Colonic mucosa (tissue), 4 donors: ENCODE measurements at regions not wholly inside any gene's neighbourhood (a gene's known extent, or its start where the extent isn't known, plus 50 kb on each side); places are given as distances from the start of the nearest gene placed in this dataset.
"Not testable (repeated sequence)": the region's sequence is repeated elsewhere in the genome, so short reads cannot be mapped to it uniquely, and the experiment has no call there.

Source experiments
- DNase-seq: peaks from one replicate; pipeline ENCODE4 v3.0.0-alpha.2; 2020
- H3K27ac ChIP-seq: fragments of 200-600 bp; one replicate; pipeline ENCODE4 v1.8.0; 2021
- H3K27me3 ChIP-seq: fragments of 200-600 bp; one replicate; pipeline ENCODE4 v1.8.0; 2021
- H3K36me3 ChIP-seq: fragments of 200-600 bp; one replicate; pipeline ENCODE4 v1.8.0; 2021
- H3K4me1 ChIP-seq: fragments of 200-600 bp; one replicate; pipeline ENCODE4 v1.8.0; 2021; ENCODE audit warnings: mild to moderate bottlenecking
- H3K4me3 ChIP-seq: fragments of 200-600 bp; one replicate; pipeline ENCODE4 v1.8.0; 2021
- H3K9ac ChIP-seq, 2 donors: one replicate each; pipeline ENCODE4 v1.7.0; 2013; ENCODE audit warnings: control low read depth in 2 of 2, low read depth in 2 of 2, low read length in 2 of 2
- H3K9me3 ChIP-seq: fragments of 200-600 bp; one replicate; pipeline ENCODE4 v1.8.0; 2021
- intact Hi-C: fragments of 100-400 bp; cut with DNase I; formaldehyde crosslinking; loops from one replicate; pipeline ENCODE4 v1.14.1; 2022
- TF ChIP-seq, protein P1 (sequence below): fragments of 200-600 bp; IDR thresholded peaks from one replicate; pipeline ENCODE4 v1.8.0; 2022; ENCODE audit warnings: antibody characterized with exemption, mild to moderate bottlenecking
- donor health status: healthy.
- donor health status: DM: no; HTN: no; CAD: no.
- donor health status: DM: no; HTN: no; CAD: no.

DNA sequence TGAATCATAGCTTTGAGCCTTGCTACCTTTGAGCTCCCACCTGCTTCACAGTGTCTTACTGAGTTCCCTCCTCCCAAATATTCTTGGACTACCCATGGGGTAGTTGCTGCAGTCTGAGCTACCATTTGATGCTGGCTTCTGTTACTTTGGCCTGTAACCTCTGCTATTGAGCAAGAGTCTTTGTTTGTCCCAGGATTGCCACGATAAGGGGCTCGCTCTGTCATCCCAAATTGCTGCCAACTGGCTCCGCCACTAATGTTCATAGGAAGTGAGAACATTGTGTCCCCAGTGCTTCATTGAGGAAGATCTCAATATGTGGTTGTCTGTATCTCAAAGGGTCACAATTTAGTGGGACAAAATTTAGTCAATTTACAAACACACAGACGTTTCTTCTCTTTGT, 103.8 kb downstream of the TRIM43 start:
- Histone ChIP-seq H3K27ac (no peak overlapping the region), H3K4me1 (no peaks in the 10 kb centered on the region), H3K9me3 (no peaks in the 10 kb centered on the region), H3K36me3 (no peaks in the 10 kb centered on the region), H3K9ac (no peak overlapping the region), H3K4me3 (no peak overlapping the region), H3K27me3 (no peaks in the 10 kb centered on the region)
- intact Hi-C loops = no loop called here
- TF ChIP-seq, protein P1, sequence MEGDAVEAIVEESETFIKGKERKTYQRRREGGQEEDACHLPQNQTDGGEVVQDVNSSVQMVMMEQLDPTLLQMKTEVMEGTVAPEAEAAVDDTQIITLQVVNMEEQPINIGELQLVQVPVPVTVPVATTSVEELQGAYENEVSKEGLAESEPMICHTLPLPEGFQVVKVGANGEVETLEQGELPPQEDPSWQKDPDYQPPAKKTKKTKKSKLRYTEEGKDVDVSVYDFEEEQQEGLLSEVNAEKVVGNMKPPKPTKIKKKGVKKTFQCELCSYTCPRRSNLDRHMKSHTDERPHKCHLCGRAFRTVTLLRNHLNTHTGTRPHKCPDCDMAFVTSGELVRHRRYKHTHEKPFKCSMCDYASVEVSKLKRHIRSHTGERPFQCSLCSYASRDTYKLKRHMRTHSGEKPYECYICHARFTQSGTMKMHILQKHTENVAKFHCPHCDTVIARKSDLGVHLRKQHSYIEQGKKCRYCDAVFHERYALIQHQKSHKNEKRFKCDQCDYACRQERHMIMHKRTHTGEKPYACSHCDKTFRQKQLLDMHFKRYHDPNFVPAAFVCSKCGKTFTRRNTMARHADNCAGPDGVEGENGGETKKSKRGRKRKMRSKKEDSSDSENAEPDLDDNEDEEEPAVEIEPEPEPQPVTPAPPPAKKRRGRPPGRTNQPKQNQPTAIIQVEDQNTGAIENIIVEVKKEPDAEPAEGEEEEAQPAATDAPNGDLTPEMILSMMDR = no peak
- DNase-seq = no peak

DNA sequence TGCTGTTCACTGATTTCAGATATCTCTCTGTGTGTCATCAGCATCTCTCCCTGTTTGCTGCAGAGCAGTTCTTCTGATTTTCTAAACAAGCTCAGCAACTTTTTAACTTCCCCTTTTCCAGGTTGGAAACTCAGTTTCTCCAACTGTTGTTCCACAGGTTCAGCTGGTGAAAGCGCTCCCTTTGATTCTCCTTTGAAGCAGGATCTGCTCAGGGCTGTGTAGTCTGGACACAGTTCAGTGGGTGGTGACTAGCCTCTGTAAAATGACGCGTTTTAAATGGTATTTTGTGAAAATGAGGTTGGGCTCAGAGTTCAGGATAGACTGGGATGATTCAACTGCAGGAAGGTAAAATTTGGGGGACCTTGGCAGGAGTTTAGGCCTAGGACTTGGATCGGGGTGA, 106.3 kb downstream of the TRIM43 start:
- H3K4me1 ChIP-seq = no peaks in the 10 kb centered on the region
- no peaks in the 10 kb centered on the region for H3K27me3 ChIP-seq
- no peaks in the 10 kb centered on the region for H3K36me3 ChIP-seq
- H3K9me3 ChIP-seq = no peaks in the 10 kb centered on the region
- no peak overlapping the region for H3K4me3 ChIP-seq
- H3K27ac ChIP-seq = no peak overlapping the region
- TF ChIP-seq, protein P1 = no peak
- no peak overlapping the region for H3K9ac ChIP-seq
- intact Hi-C loops = no loop called here
- no peak for DNase-seq

DNA sequence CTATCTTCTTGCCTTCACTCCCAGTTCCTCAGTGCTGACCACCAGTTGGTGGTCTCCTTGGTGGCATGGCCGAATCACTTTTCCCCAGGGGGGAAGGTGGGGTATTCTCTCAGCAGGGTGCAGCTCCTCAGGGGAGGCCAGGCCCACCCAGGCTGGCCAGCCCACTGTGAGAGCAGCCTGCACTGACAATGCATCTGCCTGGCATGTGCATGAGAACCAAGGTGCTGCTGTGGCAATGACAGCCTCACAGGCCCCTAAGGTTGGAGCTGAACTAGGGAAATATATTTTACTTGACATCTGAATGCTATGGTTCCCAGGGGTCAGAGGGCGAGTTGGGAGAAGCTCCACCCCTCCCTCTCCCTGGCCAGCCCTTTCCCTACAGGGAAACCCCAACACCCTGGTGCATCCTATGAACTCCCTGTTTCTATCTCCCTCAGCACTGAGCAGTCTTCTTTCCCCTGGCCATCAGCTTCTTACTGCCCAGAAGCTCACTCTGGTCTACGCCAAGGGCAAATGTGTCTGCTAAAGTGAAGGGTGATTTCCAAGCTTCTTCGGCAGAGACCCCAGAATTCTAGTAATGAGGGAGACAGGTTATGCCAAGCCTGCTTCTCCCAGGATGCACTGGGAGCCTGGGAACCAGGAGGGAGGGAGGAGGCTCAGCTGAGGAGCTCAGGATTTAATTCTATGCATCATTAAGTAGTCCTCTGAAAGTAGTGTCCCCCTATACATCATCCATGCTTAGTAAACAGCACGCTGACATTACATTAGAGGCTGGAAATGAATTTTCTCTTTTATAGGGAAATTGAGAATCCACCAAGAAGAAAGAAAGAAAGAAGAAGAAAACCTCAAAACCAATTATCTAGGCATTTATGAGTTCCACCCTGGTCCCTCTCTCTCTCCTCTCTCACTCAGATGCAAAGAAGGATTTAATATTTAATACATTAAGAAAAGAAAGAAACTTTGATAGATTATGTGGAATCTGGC, 107.7 kb downstream of the TRIM43 start:
- intact Hi-C loops, H3K9ac ChIP-seq, H3K4me1 ChIP-seq, H3K27me3 ChIP-seq, H3K36me3 ChIP-seq, H3K4me3 ChIP-seq, H3K27ac ChIP-seq, H3K9me3 ChIP-seq, DNase-seq: not testable (repeated sequence)

DNA sequence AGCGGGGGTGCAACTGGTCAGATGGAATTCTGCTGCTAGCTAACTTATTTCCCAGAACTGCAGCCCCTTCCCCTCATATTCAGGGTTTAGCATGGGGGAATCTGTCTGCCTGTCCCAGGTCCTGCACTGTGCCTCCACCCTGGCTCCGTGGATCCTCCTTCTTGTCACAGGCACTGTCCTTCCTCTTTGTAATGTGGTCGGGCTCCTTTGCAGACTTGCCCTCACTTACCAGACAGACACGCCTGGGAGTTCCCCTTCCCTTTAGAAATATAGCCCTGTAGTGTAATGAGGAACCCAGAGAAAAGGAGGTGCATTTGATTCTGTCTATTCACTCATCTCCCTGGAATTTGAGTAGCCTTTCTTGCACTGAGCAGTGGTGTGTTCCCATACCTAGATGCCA, 108.7 kb downstream of the TRIM43 start:
- TF ChIP-seq, protein P1 = no peak
- H3K9me3 ChIP-seq = no peaks in the 10 kb centered on the region
- no peak for DNase-seq
- no peaks in the 10 kb centered on the region for H3K27me3 ChIP-seq
- intact Hi-C loops = no loop called here
- no peak overlapping the region for H3K4me3 ChIP-seq
- no peaks in the 10 kb centered on the region for H3K36me3 ChIP-seq
- no peak overlapping the region for H3K9ac ChIP-seq
- H3K4me1 ChIP-seq = no peaks in the 10 kb centered on the region
- H3K27ac ChIP-seq = no peak overlapping the region

DNA sequence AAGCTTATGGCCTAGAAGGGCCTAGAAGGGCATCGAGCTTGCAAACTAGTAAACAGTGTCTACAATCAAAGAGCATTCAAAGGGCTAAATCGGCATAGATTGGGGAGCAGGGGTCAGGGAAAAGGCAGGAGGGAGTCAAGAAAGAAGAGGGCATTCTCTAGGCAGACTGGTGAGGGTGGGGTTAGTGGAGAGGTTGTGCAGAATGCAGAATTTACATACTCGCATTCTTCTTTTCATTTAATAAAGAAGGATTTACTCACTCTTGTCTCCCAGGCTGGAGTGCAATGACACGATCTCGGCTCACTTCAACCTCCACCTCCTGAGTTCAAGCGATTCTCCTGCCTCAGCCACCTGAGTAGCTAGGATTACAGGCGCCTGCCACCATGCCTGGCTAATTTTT, 110.7 kb downstream of the TRIM43 start:
- Histone ChIP-seq H3K4me1 (no peaks in the 10 kb centered on the region), H3K9me3 (no peaks in the 10 kb centered on the region), H3K36me3 (no peaks in the 10 kb centered on the region), H3K27ac (no peak overlapping the region), H3K9ac (no peak overlapping the region), H3K27me3 (no peaks in the 10 kb centered on the region), H3K4me3 (no peak overlapping the region)
- TF ChIP-seq, protein P1 = no peak
- no peak for DNase-seq
- intact Hi-C loops = no loop called here

DNA sequence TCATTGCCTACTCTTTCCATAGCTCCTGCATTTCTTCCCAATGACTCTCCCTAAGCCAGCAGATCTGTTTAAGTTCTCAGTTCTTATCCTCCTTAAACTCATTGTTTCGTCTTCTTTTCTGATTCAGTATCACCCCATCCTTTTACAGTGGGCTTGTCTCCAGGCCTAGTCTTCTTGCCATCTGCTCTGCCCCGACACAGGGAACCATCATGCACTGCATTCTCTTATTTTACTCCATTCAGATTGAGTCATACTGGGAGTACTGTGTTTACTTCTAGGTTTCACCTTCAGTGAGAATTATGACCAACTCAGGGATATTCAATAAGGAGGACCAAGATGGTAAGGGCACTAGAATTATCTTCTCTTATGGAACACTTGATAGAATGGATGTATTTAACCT, 115.4 kb downstream of the TRIM43 start:
- H3K36me3 ChIP-seq, H3K9me3 ChIP-seq, H3K4me1 ChIP-seq, H3K4me3 ChIP-seq, H3K9ac ChIP-seq, H3K27me3 ChIP-seq, DNase-seq, H3K27ac ChIP-seq, intact Hi-C loops: not testable (repeated sequence)
